H1 (cell line): ENCODE measurements at regions not wholly inside any gene's neighbourhood (a gene's known extent, or its start where the extent isn't known, plus 50 kb on each side); places are given as distances from the start of the nearest gene placed in this dataset.

ENCODE experiments used
- CTCF ChIA-PET: fragments of 300-600 bp; sonication (Branson Sonifier 250); formaldehyde crosslinking; loops from one replicate; lab custom pipeline; 2021; ENCODE audit not compliant: partially characterized antibody; lab: Charles Lee
- POLR2A ChIA-PET: fragments of 300-600 bp; sonication (Branson Sonifier 250); formaldehyde crosslinking; loops from one replicate; lab custom pipeline; 2021; ENCODE audit warnings: inconsistent platforms; ENCODE audit not compliant: partially characterized antibody; lab: Charles Lee
- DNase-seq, 2 experiments: peaks; one replicate each; pipeline versions ENCODE4 v3.0.0 to v3.0.0-alpha.2; 2010 to 2022; ENCODE audit warnings: low spot score in 2 of 2, low read depth in 1 of 2, mixed read lengths in 1 of 2
- FAIRE-seq: peaks from 2 replicates; lab custom pipeline; 2011; peaks lifted over from hg19 to GRCh38; lab: Jason Lieb, UNC
- H2AFZ ChIP-seq: 2 replicates; pipeline ENCODE4 v1.8.1; 2012; ENCODE audit warnings: low read length, inconsistent platforms
- H2AK5ac ChIP-seq: 2 replicates; pipeline ENCODE4 v1.6.1; 2013; ENCODE audit warnings: low read depth, low read length
- H2BK120ac ChIP-seq: replicated peaks from 2 replicates; pipeline ENCODE3; 2013; ENCODE audit warnings: low read depth, low read length, inconsistent platforms
- H2BK12ac ChIP-seq: 2 replicates; pipeline ENCODE4 v1.6.1; 2013; ENCODE audit warnings: low read depth, low read length
- H2BK15ac ChIP-seq: 2 replicates; pipeline ENCODE4 v1.6.1; 2013; ENCODE audit warnings: low read length
- H2BK20ac ChIP-seq: 2 replicates; pipeline ENCODE4 v1.6.1; 2013; ENCODE audit warnings: low read length
- H2BK5ac ChIP-seq: 2 replicates; pipeline ENCODE4 v1.6.1; 2013; ENCODE audit warnings: low read depth, low read length
- H3K14ac ChIP-seq: 2 replicates; pipeline ENCODE4 v1.6.1; 2013; ENCODE audit warnings: inconsistent platforms; ENCODE audit not compliant: insufficient read length
- H3K18ac ChIP-seq: 2 replicates; pipeline ENCODE4 v1.6.1; 2013; ENCODE audit warnings: low read length; ENCODE audit errors: extremely low read depth
- H3K23ac ChIP-seq: 2 replicates; pipeline ENCODE4 v1.6.1; 2013; ENCODE audit warnings: inconsistent platforms; ENCODE audit not compliant: insufficient read length
- H3K23me2 ChIP-seq: 2 replicates; pipeline ENCODE4 v1.6.1; 2013; ENCODE audit warnings: low read depth, low read length
- H3K27ac ChIP-seq: 2 replicates; pipeline ENCODE4 v1.6.1; 2011; ENCODE audit warnings: low read depth, low read length, inconsistent platforms
- H3K27me3 ChIP-seq, 4 experiments: replicated peaks in 1 of 4; 1 replicate in 1 of 4; 2 replicates in 3 of 4; pipeline versions ENCODE4 v1.6.1 to v1.8.1; 2011 to 2013; ENCODE audit warnings: low read length in 3 of 4, mild to moderate bottlenecking in 3 of 4, inconsistent platforms in 2 of 4, mixed read lengths in 2 of 4, moderate library complexity in 1 of 4; ENCODE audit not compliant: control insufficient read depth in 3 of 4, insufficient read depth in 3 of 4; ENCODE audit errors: extremely low read depth in 1 of 4
- H3K36me3 ChIP-seq, 4 experiments: 2 replicates each; pipeline versions ENCODE4 v1.6.1 to v1.8.1; 2011 to 2013; ENCODE audit warnings: mild to moderate bottlenecking in 4 of 4, low read length in 3 of 4, moderate library complexity in 2 of 4, control low read depth in 1 of 4, inconsistent platforms in 1 of 4; ENCODE audit not compliant: insufficient read depth in 4 of 4, control insufficient read depth in 2 of 4
- H3K4ac ChIP-seq: replicated peaks from 2 replicates; pipeline ENCODE3; 2013; ENCODE audit warnings: low read length, low read depth, mixed read lengths, inconsistent platforms; ENCODE audit not compliant: insufficient read length
- H3K4me1 ChIP-seq, 4 experiments: replicated peaks in 1 of 4; 1 replicate in 1 of 4; 2 replicates in 3 of 4; pipeline versions ENCODE4 v1.6.1 to v1.8.1; 2011 to 2013; ENCODE audit warnings: low read length in 3 of 4, inconsistent platforms in 2 of 4, mixed read lengths in 1 of 4; ENCODE audit not compliant: insufficient read depth in 4 of 4, control insufficient read depth in 3 of 4
- H3K4me2 ChIP-seq, 2 experiments: 2 replicates each; pipeline versions ENCODE4 v1.6.1 to v1.8.1; 2011 to 2013; ENCODE audit warnings: low read depth in 2 of 2, low read length in 2 of 2, control low read depth in 1 of 2, inconsistent platforms in 1 of 2, mild to moderate bottlenecking in 1 of 2; ENCODE audit not compliant: insufficient read depth in 1 of 2
- H3K4me3 ChIP-seq, 4 experiments: fragments of 200-600, 300-600 bp in 1 of 4; sonication (generic), shearing (Covaris generic), sonication (Bioruptor Twin) in 1 of 4; 2 replicates each; pipeline versions ENCODE4 v1.5.1 to v1.8.1; 2011 to 2016; ENCODE audit warnings: low read length in 4 of 4, low read depth in 3 of 4, control low read depth in 2 of 4, inconsistent platforms in 2 of 4, mild to moderate bottlenecking in 2 of 4, mixed read lengths in 1 of 4, moderate library complexity in 1 of 4; ENCODE audit not compliant: insufficient read depth in 2 of 4; ENCODE audit errors: extremely low read depth in 1 of 4
- H3K56ac ChIP-seq: replicated peaks from 2 replicates; pipeline ENCODE3; 2013; ENCODE audit warnings: low read depth, mild to moderate bottlenecking, mixed read lengths, low read length, inconsistent platforms; ENCODE audit not compliant: insufficient read length
- H3K79me1 ChIP-seq: 2 replicates; pipeline ENCODE4 v1.6.1; 2013; ENCODE audit warnings: low read depth, low read length, control low read depth
- H3K79me2 ChIP-seq, 2 experiments: 2 replicates each; pipeline versions ENCODE4 v1.6.1 to v1.8.1; 2012 to 2013; ENCODE audit warnings: low read length in 2 of 2, mild to moderate bottlenecking in 2 of 2, inconsistent platforms in 1 of 2; ENCODE audit not compliant: insufficient read depth in 2 of 2, control insufficient read depth in 1 of 2
- H3K9ac ChIP-seq, 4 experiments: replicated peaks in 1 of 4; 1 replicate in 1 of 4; 2 replicates in 3 of 4; pipeline versions ENCODE4 v1.6.1 to v1.8.1; 2011 to 2013; ENCODE audit warnings: low read depth in 3 of 4, low read length in 3 of 4, control low read depth in 2 of 4, mild to moderate bottlenecking in 2 of 4, moderate library complexity in 2 of 4, inconsistent platforms in 1 of 4; ENCODE audit errors: extremely low read depth in 1 of 4
- H3K9me3 ChIP-seq, 2 experiments: 2 replicates each; pipeline versions ENCODE4 v1.6.1 to v1.8.1; 2012 to 2013; ENCODE audit warnings: mild to moderate bottlenecking in 2 of 2, moderate library complexity in 2 of 2, control low read depth in 1 of 2, inconsistent platforms in 1 of 2, low read depth in 1 of 2, low read length in 1 of 2, mixed read lengths in 1 of 2; ENCODE audit not compliant: insufficient read depth in 2 of 2
- H4K20me1 ChIP-seq, 2 experiments: replicated peaks in 1 of 2; 2 replicates each; pipeline versions ENCODE3 to v1.8.1; 2011 to 2013; ENCODE audit warnings: inconsistent platforms in 2 of 2, low read length in 2 of 2, mild to moderate bottlenecking in 1 of 2; ENCODE audit not compliant: insufficient read depth in 2 of 2, control insufficient read depth in 1 of 2
- H4K5ac ChIP-seq: 2 replicates; pipeline ENCODE4 v1.6.1; 2013; ENCODE audit warnings: low read length, low read depth, mixed read lengths, inconsistent platforms; ENCODE audit not compliant: insufficient read length
- H4K8ac ChIP-seq: 2 replicates; pipeline ENCODE4 v1.8.0; 2013; ENCODE audit warnings: mild to moderate bottlenecking, moderate library complexity, low read length, inconsistent platforms; ENCODE audit not compliant: insufficient read depth; ENCODE audit errors: extremely low read depth
- H4K91ac ChIP-seq: replicated peaks from 2 replicates; pipeline ENCODE3; 2013; ENCODE audit warnings: low read length, mixed read lengths, inconsistent platforms; ENCODE audit not compliant: insufficient read length
- SAP30 ChIP-seq: fragments of 300-600 bp; sonication (generic); IDR thresholded peaks from 2 replicates; pipeline ENCODE4 v1.7.1; 2012; ENCODE audit warnings: low read length, moderate library complexity, mild to moderate bottlenecking, inconsistent platforms; ENCODE audit not compliant: insufficient read depth, insufficient replicate concordance
- WGBS, 2 experiments: shearing (Covaris generic) in 1 of 2; methylation state at CpG; one replicate each; pipeline versions ENCODE4 v1.1.6 to v1.1.7; 2013 to 2015; ENCODE audit warnings: low lambda C conversion rate in 2 of 2, mixed read lengths in 2 of 2, inconsistent platforms in 1 of 2, low coverage in 1 of 2, missing lambda C conversion rate in 1 of 2; ENCODE audit not compliant: insufficient replicate concordance in 2 of 2, insufficient coverage in 1 of 2, insufficient read length in 1 of 2; ENCODE audit errors: extremely low coverage in 1 of 2, missing lambda C conversion rate in 1 of 2; 5-methylcytosine and 5-hydroxymethylcytosine counted together

- no peaks in the 10 kb centered on the region; a peak in 1 of 7 replicates for H3K4me1 ChIP-seq
- no peak for DNase-seq
- no peak overlapping the region for H4K91ac ChIP-seq
- no peak overlapping the region for H2BK15ac ChIP-seq
- no peaks in the 10 kb centered on the region for H3K79me2 ChIP-seq
- no peak overlapping the region for H3K56ac ChIP-seq
- no peak overlapping the region for H3K4me3 ChIP-seq
- POLR2A ChIA-PET, result no interaction called here
- H2BK5ac ChIP-seq, result no peak overlapping the region
- no peaks in the 10 kb centered on the region for H3K79me1 ChIP-seq
- FAIRE-seq, result no peak
- TF ChIP-seq SAP30, result no peak
- TF ChIP-seq, all 59 proteins: peak for 0
- H4K20me1 ChIP-seq, result no peaks in the 10 kb centered on the region
- WGBS, 2 experiments, result 86% methylated on average over 16 of the region's 16 CpGs; no CpG with 5 or more reads in 1 of the 2 experiments
- H3K14ac ChIP-seq, result no peak overlapping the region
- no peak overlapping the region for H2BK12ac ChIP-seq
- H3K27me3 ChIP-seq, result no peaks in the 10 kb centered on the region
- CTCF ChIA-PET, result interaction anchor here (1.0 to 1.5 kb wide), 3 partner anchors 20 to 86 kb away, joined by 3 to 5 read pairs (median 4); no protein-coding TSS in a partner anchor
- no peak overlapping the region for H2BK20ac ChIP-seq
- peaks cover 11 to 12% of the 10 kb centered on the region in 2 experiments; a peak in 3 of 4 replicates for H3K9me3 ChIP-seq
- H3K36me3 ChIP-seq, result no peaks in the 10 kb centered on the region
- no peak overlapping the region for H4K5ac ChIP-seq
- no peaks in the 10 kb centered on the region for H3K23me2 ChIP-seq
- no peak overlapping the region for H3K18ac ChIP-seq
- no peak overlapping the region for H2BK120ac ChIP-seq
- no peak overlapping the region for H4K8ac ChIP-seq
- no peak overlapping the region for H3K23ac ChIP-seq
- H3K4me2 ChIP-seq, result no peak overlapping the region
- no peak overlapping the region for H3K9ac ChIP-seq
- H2AFZ ChIP-seq, result no peak overlapping the region
- H3K27ac ChIP-seq, result no peak overlapping the region
- no peak overlapping the region for H2AK5ac ChIP-seq
- no peak overlapping the region for H3K4ac ChIP-seq
These were observed 60.3 kb upstream of the ADAMTS2 start for GRCh38 chr5:179405426-179406030.
